Keratinocyte (primary cell): ENCODE measurements at regions not wholly inside any gene's neighbourhood (a gene's known extent, or its start where the extent isn't known, plus 50 kb on each side); places are given as distances from the start of the nearest gene placed in this dataset.

Experiments used
- DNase-seq: peaks from one replicate; pipeline ENCODE4 v3.0.0-alpha.2; 2011; ENCODE audit warnings: low read depth, missing footprints, low spot score
- FAIRE-seq: peaks from 2 replicates; lab custom pipeline; 2011; peaks lifted over from hg19 to GRCh38; lab: Jason Lieb, UNC
- H2AFZ ChIP-seq: 2 replicates; pipeline ENCODE4 v1.6.0; 2012; ENCODE audit warnings: low read length, control low read depth, inconsistent platforms; ENCODE audit not compliant: control insufficient read depth
- H3K27ac ChIP-seq: 2 replicates; pipeline ENCODE4 v1.5.1; 2011; ENCODE audit warnings: low read length; ENCODE audit not compliant: control insufficient read depth, insufficient read depth
- H3K27me3 ChIP-seq: 3 replicates; pipeline ENCODE4 v1.6.0; 2011; ENCODE audit warnings: low read length; ENCODE audit not compliant: control insufficient read depth, insufficient read depth; ENCODE audit errors: extremely low read depth
- H3K36me3 ChIP-seq, 2 experiments: 2 replicates in 1 of 2; 3 replicates in 1 of 2; pipeline ENCODE4 v1.5.1; 2011; ENCODE audit warnings: low read length in 2 of 2, mild to moderate bottlenecking in 1 of 2; ENCODE audit not compliant: control insufficient read depth in 2 of 2, insufficient read depth in 2 of 2; ENCODE audit errors: extremely low read depth in 1 of 2
- H3K4me1 ChIP-seq: 3 replicates; pipeline ENCODE4 v1.5.1; 2011; ENCODE audit warnings: low read length; ENCODE audit not compliant: control insufficient read depth, insufficient read depth; ENCODE audit errors: extremely low read depth
- H3K4me2 ChIP-seq: 3 replicates; pipeline ENCODE4 v1.6.0; 2011; ENCODE audit warnings: low read depth, low read length; ENCODE audit not compliant: control insufficient read depth, insufficient read depth; ENCODE audit errors: extremely low read depth
- H3K4me3 ChIP-seq, 3 experiments: fragments of 200-600 bp in 1 of 3; sonication (generic) in 1 of 3; 2 replicates in 2 of 3; 3 replicates in 1 of 3; pipeline ENCODE4 v1.5.1; 2011 to 2016; ENCODE audit warnings: low read length in 3 of 3, mild to moderate bottlenecking in 3 of 3, control low read depth in 2 of 3, inconsistent platforms in 1 of 3, low read depth in 1 of 3, mixed read lengths in 1 of 3, mixed run types in 1 of 3, moderate library complexity in 1 of 3; ENCODE audit not compliant: control insufficient read depth in 2 of 3, insufficient read depth in 2 of 3; ENCODE audit errors: extremely low read depth in 1 of 3
- H3K79me2 ChIP-seq: 2 replicates; pipeline ENCODE4 v1.6.0; 2012; ENCODE audit warnings: low read length; ENCODE audit not compliant: control insufficient read depth, insufficient read depth
- H3K9ac ChIP-seq: 3 replicates; pipeline ENCODE4 v1.6.0; 2011; ENCODE audit warnings: low read length; ENCODE audit not compliant: control insufficient read depth, insufficient read depth; ENCODE audit errors: extremely low read depth
- H3K9me1 ChIP-seq: 3 replicates; pipeline ENCODE4 v1.6.0; 2011; ENCODE audit warnings: low read length; ENCODE audit not compliant: control insufficient read depth, insufficient read depth; ENCODE audit errors: extremely low read depth
- H3K9me3 ChIP-seq: 2 replicates; pipeline ENCODE4 v1.5.1; 2012; ENCODE audit warnings: low read depth, low read length; ENCODE audit not compliant: control insufficient read depth
- H4K20me1 ChIP-seq: 3 replicates; pipeline ENCODE4 v1.6.0; 2011; ENCODE audit warnings: low read length; ENCODE audit not compliant: control insufficient read depth, insufficient read depth; ENCODE audit errors: extremely low read depth
- CTCF ChIP-seq, 3 experiments: IDR thresholded peaks in 1 of 3; conservative IDR thresholded peaks in 1 of 3; optimal IDR thresholded peaks in 1 of 3; 2 replicates in 2 of 3; 3 replicates in 1 of 3; pipeline versions ENCODE3 to v1.5.1; 2011; ENCODE audit warnings: low read length in 3 of 3, mild to moderate bottlenecking in 3 of 3, moderate library complexity in 2 of 3, control low read depth in 1 of 3, inconsistent platforms in 1 of 3; ENCODE audit not compliant: insufficient read depth in 2 of 3; ENCODE audit errors: extremely low read depth in 1 of 3
- EZH2 ChIP-seq: IDR thresholded peaks from one replicate; pipeline ENCODE4 v1.6.1; 2012; ENCODE audit warnings: inconsistent platforms, mild to moderate bottlenecking, low read length, moderate library complexity
- dilution Hi-C: fragments of 300-500 bp; cut with MboI; formaldehyde crosslinking; loops from one replicate; pipeline ENCODE4 v1.7.0; 2020; ENCODE audit warnings: low sequenced_read_pairs; ENCODE audit not compliant: extremely low pct_ligation_motif_present

- no peak for FAIRE-seq
- DNase-seq = no peak
- H3K27me3 ChIP-seq = no peaks in the 10 kb centered on the region
- dilution Hi-C loops = no loop called here
- no peaks in the 10 kb centered on the region for H3K9me1 ChIP-seq
- no peaks in the 10 kb centered on the region for H4K20me1 ChIP-seq
- no peak overlapping the region for H3K4me2 ChIP-seq
- no peak overlapping the region for H3K4me3 ChIP-seq
- peaks cover 27% of the 10 kb centered on the region for H3K4me1 ChIP-seq
- H3K9me3 ChIP-seq = no peaks in the 10 kb centered on the region
- H3K36me3 ChIP-seq = no peaks in the 10 kb centered on the region
- no peaks in the 10 kb centered on the region for H3K79me2 ChIP-seq
- no peak overlapping the region for H3K27ac ChIP-seq
- no peak overlapping the region for H3K9ac ChIP-seq
- TF ChIP-seq CTCF (optimal IDR thresholded peaks at IDR 0.05 in 1 of 3, IDR thresholded peaks at IDR 0.05 in 1 of 3, conservative IDR thresholded peaks at IDR 0.05 in 1 of 3; ENCODE audit: extremely low read depth in 1 of 3, insufficient read depth in 2 of 3, low read length in 3 of 3) (no peak), EZH2 (no peak)
- no peak overlapping the region for H2AFZ ChIP-seq
These were observed 58.6 kb upstream of the ZSWIM6 start for GRCh38 chr5:61273279-61273975.

- dilution Hi-C loops = no loop called here
- Histone ChIP-seq H3K9me1 (no peaks in the 10 kb centered on the region), H3K4me2 (no peak overlapping the region), H4K20me1 (no peaks in the 10 kb centered on the region), H3K9me3 (no peaks in the 10 kb centered on the region), H3K27me3 (no peaks in the 10 kb centered on the region), H3K4me3 (no peak overlapping the region), H3K79me2 (no peaks in the 10 kb centered on the region), H3K4me1 (peaks cover 29% of the 10 kb centered on the region), H2AFZ (no peak overlapping the region), H3K9ac (no peak overlapping the region), H3K27ac (no peak overlapping the region), H3K36me3 (no peaks in the 10 kb centered on the region)
- FAIRE-seq = no peak
- DNase-seq = no peak
- TF ChIP-seq EZH2 = no peak
- no peak for TF ChIP-seq CTCF (optimal IDR thresholded peaks at IDR 0.05 in 1 of 3, IDR thresholded peaks at IDR 0.05 in 1 of 3, conservative IDR thresholded peaks at IDR 0.05 in 1 of 3; ENCODE audit: extremely low read depth in 1 of 3, insufficient read depth in 2 of 3, low read length in 3 of 3)
These were observed 57.5 kb upstream of the ZSWIM6 start for GRCh38 chr5:61274511-61274911.
